Breast epithelium (tissue), 3 donors: ENCODE measurements at regions not wholly inside any gene's neighbourhood (a gene's known extent, or its start where the extent isn't known, plus 50 kb on each side); places are given as distances from the start of the nearest gene placed in this dataset.

Experiments
- CTCF ChIP-seq, 3 donors: fragments of 450-650 bp; IDR thresholded peaks; one replicate each; pipeline ENCODE4 v1.5.1; 2016 to 2017; ENCODE audit warnings: antibody characterized with exemption in 3 of 3, mild to moderate bottlenecking in 3 of 3, moderate library complexity in 3 of 3
- POLR2A ChIP-seq: fragments of 450-650 bp; IDR thresholded peaks from one replicate; pipeline ENCODE4 v1.6.1; 2016; ENCODE audit warnings: antibody characterized with exemption, mild to moderate bottlenecking, moderate library complexity
- POLR2AphosphoS5 ChIP-seq, 3 donors: sonication (generic); formaldehyde crosslinking; IDR thresholded peaks; one replicate each; pipeline ENCODE4 v1.6.1; 2017; ENCODE audit warnings: antibody characterized with exemption in 3 of 3

- TF ChIP-seq CTCF (IDR thresholded peaks at IDR 0.05), result no peak
- TF ChIP-seq POLR2A, result no peak
- TF ChIP-seq POLR2AphosphoS5 (IDR thresholded peaks at IDR 0.05), result no peak
Measured at GRCh38 chr1:95449516-95449915, 215.5 kb downstream of the RWDD3 start.
